ENCODE measurements at regions not wholly inside any gene's neighbourhood (a gene's known extent, or its start where the extent isn't known, plus 50 kb on each side); places are given as distances from the start of the nearest gene placed in this dataset.

DNA sequence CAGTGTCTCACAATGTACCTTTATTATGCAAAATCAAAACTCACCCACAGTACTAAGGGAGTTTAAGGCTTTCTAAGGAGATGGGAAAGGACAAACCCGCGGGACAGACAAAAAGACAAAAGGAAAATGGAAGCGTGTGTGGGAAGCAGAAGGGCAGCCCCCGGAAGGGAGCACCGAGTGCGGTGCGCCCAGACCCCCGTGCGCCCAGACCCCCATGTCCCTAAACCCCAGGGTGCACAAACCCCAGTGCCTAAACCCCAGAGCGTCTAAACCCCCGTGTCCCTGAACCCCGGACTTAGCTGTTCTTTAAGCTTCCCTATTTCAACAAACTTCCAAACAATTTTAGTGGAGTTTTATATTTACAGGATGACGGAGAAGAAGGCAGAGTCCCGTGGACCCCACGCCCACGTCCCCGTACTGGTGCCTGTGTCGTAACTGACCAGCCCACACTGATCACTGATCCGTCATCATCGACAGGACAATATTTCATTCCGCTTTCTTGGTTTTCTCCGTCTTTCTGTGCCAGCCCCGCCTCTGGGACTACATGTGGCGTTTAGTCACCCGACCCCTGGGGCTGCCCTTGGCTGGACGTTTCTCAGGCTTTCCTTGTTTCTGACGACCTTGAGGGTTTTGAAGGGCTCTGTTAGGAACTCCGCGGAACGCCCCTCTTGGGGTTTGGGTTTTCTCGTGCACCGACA is 76.9 kb downstream of the RTP5 start:
- Histone ChIP-seq H3K27ac (ENCODE audit: low read depth in 1 of 2, low read length in 1 of 2) (no peak overlapping the region), H3K36me3 (ENCODE audit: control insufficient read depth in 4 of 4, insufficient read depth in 4 of 4, low read length in 4 of 4) (no peaks in the 10 kb centered on the region), H3K9ac (ENCODE audit: insufficient read depth in 1 of 2, low read length in 2 of 2) (no peak overlapping the region), H3K27me3 (ENCODE audit: control insufficient read depth in 3 of 3, insufficient read depth in 3 of 3, low read length in 2 of 3) (no peaks in the 10 kb centered on the region), H3K4me3 (no peak overlapping the region), H3K9me3 (ENCODE audit: control insufficient read depth in 4 of 4, insufficient read depth in 3 of 4, low read length in 3 of 4) (peaks cover 0 to 5% (median 0%) of the 10 kb centered on the region in 4 donors), H3K4me1 (ENCODE audit: control insufficient read depth in 5 of 5, insufficient read depth in 5 of 5, low read length in 5 of 5) (peaks cover 0 to 16% (median 3%) of the 10 kb centered on the region in 5 donors)
- no peak for DNase-seq
- ATAC-seq (ENCODE audit: insufficient read depth, low FRiP score): no peak
- WGBS, 2 donors: 74 to 90% methylated on average over 32 of the region's 32 CpGs
- no peak for TF ChIP-seq CTCF (IDR thresholded peaks at IDR 0.05; ENCODE audit: control extremely low read depth, extremely low read depth)

GRCh38 chr2:241947004-241947350 is 77.4 kb downstream of the RTP5 start:
- no peaks in the 10 kb centered on the region for H3K36me3 ChIP-seq (ENCODE audit: control insufficient read depth in 4 of 4, insufficient read depth in 4 of 4, low read length in 4 of 4)
- H3K27me3 ChIP-seq (ENCODE audit: control insufficient read depth in 3 of 3, insufficient read depth in 3 of 3, low read length in 2 of 3): no peaks in the 10 kb centered on the region
- H3K4me1 ChIP-seq (ENCODE audit: control insufficient read depth in 5 of 5, insufficient read depth in 5 of 5, low read length in 5 of 5): peaks cover 0 to 12% (median 3%) of the 10 kb centered on the region in 5 donors
- no peak for TF ChIP-seq CTCF (IDR thresholded peaks at IDR 0.05; ENCODE audit: control extremely low read depth, extremely low read depth)
- H3K9ac ChIP-seq (ENCODE audit: insufficient read depth in 1 of 2, low read length in 2 of 2): no peak overlapping the region
- DNase-seq (no peak), ATAC-seq (ENCODE audit: insufficient read depth, low FRiP score) (no peak)
- H3K9me3 ChIP-seq (ENCODE audit: control insufficient read depth in 4 of 4, insufficient read depth in 3 of 4, low read length in 3 of 4): peaks cover 0 to 5% (median 0%) of the 10 kb centered on the region in 4 donors
- WGBS, 2 donors: 60 to 87% methylated on average over 28 of the region's 28 CpGs
- no peak overlapping the region for H3K27ac ChIP-seq (ENCODE audit: low read depth in 1 of 2, low read length in 1 of 2)
- no peak overlapping the region for H3K4me3 ChIP-seq

GRCh38 chr2:241947401-241947800 is 77.9 kb downstream of the RTP5 start:
- no peaks in the 10 kb centered on the region for H3K27me3 ChIP-seq (ENCODE audit: control insufficient read depth in 3 of 3, insufficient read depth in 3 of 3, low read length in 2 of 3)
- H3K9me3 ChIP-seq (ENCODE audit: control insufficient read depth in 4 of 4, insufficient read depth in 3 of 4, low read length in 3 of 4): peaks cover 0 to 5% (median 0%) of the 10 kb centered on the region in 4 donors
- DNase-seq (no peak), ATAC-seq (ENCODE audit: insufficient read depth, low FRiP score) (no peak)
- peaks cover 0 to 7% (median 3%) of the 10 kb centered on the region in 5 donors for H3K4me1 ChIP-seq (ENCODE audit: control insufficient read depth in 5 of 5, insufficient read depth in 5 of 5, low read length in 5 of 5)
- no peak overlapping the region for H3K4me3 ChIP-seq
- 74 to 89% methylated on average over 21 of the region's 21 CpGs for WGBS, 2 donors
- H3K27ac ChIP-seq (ENCODE audit: low read depth in 1 of 2, low read length in 1 of 2): no peak overlapping the region
- H3K36me3 ChIP-seq (ENCODE audit: control insufficient read depth in 4 of 4, insufficient read depth in 4 of 4, low read length in 4 of 4): no peaks in the 10 kb centered on the region
- H3K9ac ChIP-seq (ENCODE audit: insufficient read depth in 1 of 2, low read length in 2 of 2): no peak overlapping the region
- no peak for TF ChIP-seq CTCF (IDR thresholded peaks at IDR 0.05; ENCODE audit: control extremely low read depth, extremely low read depth)

- WGBS, 2 donors: 92 to 94% methylated on average over 19 of the region's 19 CpGs
- no peak for ATAC-seq (ENCODE audit: insufficient read depth, low FRiP score)
- Histone ChIP-seq H3K9me3 (ENCODE audit: control insufficient read depth in 4 of 4, insufficient read depth in 3 of 4, low read length in 3 of 4) (peaks cover 0 to 5% (median 0%) of the 10 kb centered on the region in 4 donors), H3K4me1 (ENCODE audit: control insufficient read depth in 5 of 5, insufficient read depth in 5 of 5, low read length in 5 of 5) (peaks cover 0 to 5% (median 3%) of the 10 kb centered on the region in 5 donors), H3K27me3 (ENCODE audit: control insufficient read depth in 3 of 3, insufficient read depth in 3 of 3, low read length in 2 of 3) (no peaks in the 10 kb centered on the region), H3K36me3 (ENCODE audit: control insufficient read depth in 4 of 4, insufficient read depth in 4 of 4, low read length in 4 of 4) (no peaks in the 10 kb centered on the region), H3K27ac (ENCODE audit: low read depth in 1 of 2, low read length in 1 of 2) (no peak overlapping the region), H3K4me3 (no peak overlapping the region), H3K9ac (ENCODE audit: insufficient read depth in 1 of 2, low read length in 2 of 2) (no peak overlapping the region)
- TF ChIP-seq CTCF (IDR thresholded peaks at IDR 0.05; ENCODE audit: control extremely low read depth, extremely low read depth): no peak
- no peak for DNase-seq
Observed at GRCh38 chr2:241947876-241948275, 78.3 kb downstream of the RTP5 start.

All from lung (tissue), 11 donors.